Activated CD4-positive, alpha-beta memory T cell treated with anti-CD3 and anti-CD28 coated beads, Interleukin-2, amount 10 ng/mL, durations not matched to agents 7 days and 5 days (primary cell): ENCODE measurements at regions not wholly inside any gene's neighbourhood (a gene's known extent, or its start where the extent isn't known, plus 50 kb on each side); places are given as distances from the start of the nearest gene placed in this dataset.
A peak's percentile ranks its signal among the peaks of the same experiment; 100 is the strongest.

ENCODE experiments used
- CTCF ChIA-PET: fragments of 350-600 bp; sonication (Branson Sonifier 250); formaldehyde crosslinking; loops from one replicate; lab custom pipeline; 2021; ENCODE audit warnings: antibody characterized with exemption, inconsistent platforms; lab: Charles Lee
- POLR2A ChIA-PET: fragments of 350-600 bp; sonication (Branson Sonifier 250); formaldehyde crosslinking; loops from one replicate; lab custom pipeline; 2021; ENCODE audit warnings: antibody characterized with exemption; lab: Charles Lee
- DNase-seq: peaks from one replicate; pipeline ENCODE4 v3.0.0-alpha.2; 2020
- H3K27ac Mint-ChIP-seq: one replicate; pipeline ENCODE4 v1.8.0; 2021; ENCODE audit warnings: mild to moderate bottlenecking, mixed read lengths
- H3K27me3 Mint-ChIP-seq: one replicate; pipeline ENCODE4 v1.8.0; 2021; ENCODE audit warnings: mixed read lengths
- H3K36me3 Mint-ChIP-seq: one replicate; pipeline ENCODE4 v1.8.0; 2021; ENCODE audit warnings: low read depth, mixed read lengths
- H3K4me1 Mint-ChIP-seq: one replicate; pipeline ENCODE4 v1.8.0; 2021; ENCODE audit warnings: mixed read lengths
- H3K4me3 Mint-ChIP-seq: one replicate; pipeline ENCODE4 v1.8.0; 2021; ENCODE audit warnings: mild to moderate bottlenecking, mixed read lengths
- H3K9me3 Mint-ChIP-seq: one replicate; pipeline ENCODE4 v1.8.0; 2021; ENCODE audit warnings: mixed read lengths

DNA sequence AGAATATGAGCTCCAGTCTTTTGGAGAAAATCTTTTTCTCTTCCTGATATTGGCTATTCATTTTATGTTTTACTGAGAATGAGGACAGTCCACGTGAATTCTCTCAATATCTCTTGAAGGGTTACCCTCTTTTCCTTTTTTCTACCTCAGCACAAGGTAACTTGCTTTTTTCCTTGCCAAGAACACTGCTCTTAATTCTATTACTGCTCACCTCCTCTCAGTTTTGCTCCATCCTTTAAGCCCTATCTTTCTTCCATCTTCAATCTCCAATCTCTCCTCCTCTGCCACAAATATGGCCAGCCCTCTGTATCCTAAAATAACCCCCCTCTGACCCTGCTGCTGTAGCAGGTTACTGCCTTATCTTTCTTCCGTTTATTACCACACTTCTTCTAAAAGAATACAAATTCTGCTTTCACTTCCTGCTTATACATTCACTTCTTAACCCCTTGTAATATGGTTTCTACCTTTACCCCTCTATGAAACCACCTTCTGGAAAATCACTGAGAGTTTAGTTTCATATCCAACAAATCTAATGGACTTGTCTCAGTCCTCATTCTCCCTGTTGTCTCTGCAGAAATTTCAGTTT is 89.0 kb downstream of the NFKBIZ start:
- no peak overlapping the region for H3K4me3 Mint-ChIP-seq
- ChIA-PET POLR2A (interaction anchor here (0.6 to 3.7 kb wide), 5 partner anchors 14 to 175 kb away, joined by 3 to 60 read pairs (median 3); partner anchors contain the start of gene NFKBIZ), CTCF (interaction anchor here (1.1 kb wide), 1 partner anchor 290 kb away, joined by 4 read pairs; no protein-coding TSS in a partner anchor)
- H3K27ac Mint-ChIP-seq, result no peak overlapping the region
- H3K36me3 Mint-ChIP-seq, result peaks cover 14% of the 10 kb centered on the region
- DNase-seq, result no peak
- H3K9me3 Mint-ChIP-seq, result no peaks in the 10 kb centered on the region
- H3K4me1 Mint-ChIP-seq, result peaks cover 39% of the 10 kb centered on the region
- H3K27me3 Mint-ChIP-seq, result peaks cover 30% of the 10 kb centered on the region

- H3K27me3 Mint-ChIP-seq, result peaks cover 35% of the 10 kb centered on the region
- H3K4me3 Mint-ChIP-seq, result no peak overlapping the region
- CTCF ChIA-PET, result no interaction called here
- H3K27ac Mint-ChIP-seq, result no peak overlapping the region
- no peak for DNase-seq
- no peaks in the 10 kb centered on the region for H3K9me3 Mint-ChIP-seq
- peaks cover 38% of the 10 kb centered on the region for H3K4me1 Mint-ChIP-seq
- H3K36me3 Mint-ChIP-seq, result peaks cover 13% of the 10 kb centered on the region
- POLR2A ChIA-PET, result interaction anchor here (1.1 kb wide), 1 partner anchor 90 kb away, joined by 3 read pairs; no protein-coding TSS in a partner anchor
These were observed 90.2 kb downstream of the NFKBIZ start for GRCh38 chr3:101939361-101940049.

DNA sequence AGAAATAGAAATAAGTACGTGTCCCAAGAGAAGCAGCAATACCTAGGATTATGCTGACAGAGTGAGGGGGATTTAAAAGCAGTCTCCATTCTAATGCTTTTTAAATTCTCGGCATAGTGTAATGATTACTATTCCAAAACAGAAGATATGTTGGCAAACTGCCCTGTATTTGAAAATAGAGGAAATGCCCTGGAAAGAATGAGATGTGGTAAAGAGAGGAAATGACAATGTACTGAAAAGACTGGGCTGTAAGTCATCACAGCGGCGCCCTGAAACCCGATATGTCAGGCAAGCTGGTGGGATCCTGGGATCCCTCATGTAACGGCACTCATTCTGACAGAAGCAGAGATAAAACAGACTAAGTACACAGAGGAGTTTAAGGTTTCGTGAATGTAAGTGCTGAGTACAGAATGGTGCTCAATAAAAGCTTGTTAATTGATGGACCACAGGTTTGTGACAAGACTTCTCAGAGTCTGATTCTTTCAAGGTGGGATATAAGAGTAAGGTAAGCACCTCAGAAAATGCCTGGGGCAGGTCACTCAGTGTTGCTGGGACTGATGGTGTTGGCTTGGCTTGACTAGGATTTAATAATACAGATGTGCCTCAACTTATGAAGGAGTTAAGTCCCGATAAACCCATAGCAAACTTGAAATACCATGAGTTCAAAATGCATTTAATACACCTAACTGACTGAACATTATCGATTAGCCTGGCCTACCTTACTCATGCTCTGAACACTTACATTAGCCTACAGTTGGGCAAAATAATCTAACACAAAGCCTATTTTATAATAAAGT is 91.4 kb downstream of the NFKBIZ start:
- no peak for DNase-seq
- Mint-ChIP-seq H3K27me3 (peaks cover 36% of the 10 kb centered on the region), H3K4me3 (no peak overlapping the region), H3K4me1 (peaks cover 37% of the 10 kb centered on the region), H3K9me3 (no peaks in the 10 kb centered on the region), H3K27ac (no peak overlapping the region), H3K36me3 (peaks cover 12% of the 10 kb centered on the region)
- CTCF ChIA-PET, result no interaction called here
- POLR2A ChIA-PET, result no interaction called here

DNA sequence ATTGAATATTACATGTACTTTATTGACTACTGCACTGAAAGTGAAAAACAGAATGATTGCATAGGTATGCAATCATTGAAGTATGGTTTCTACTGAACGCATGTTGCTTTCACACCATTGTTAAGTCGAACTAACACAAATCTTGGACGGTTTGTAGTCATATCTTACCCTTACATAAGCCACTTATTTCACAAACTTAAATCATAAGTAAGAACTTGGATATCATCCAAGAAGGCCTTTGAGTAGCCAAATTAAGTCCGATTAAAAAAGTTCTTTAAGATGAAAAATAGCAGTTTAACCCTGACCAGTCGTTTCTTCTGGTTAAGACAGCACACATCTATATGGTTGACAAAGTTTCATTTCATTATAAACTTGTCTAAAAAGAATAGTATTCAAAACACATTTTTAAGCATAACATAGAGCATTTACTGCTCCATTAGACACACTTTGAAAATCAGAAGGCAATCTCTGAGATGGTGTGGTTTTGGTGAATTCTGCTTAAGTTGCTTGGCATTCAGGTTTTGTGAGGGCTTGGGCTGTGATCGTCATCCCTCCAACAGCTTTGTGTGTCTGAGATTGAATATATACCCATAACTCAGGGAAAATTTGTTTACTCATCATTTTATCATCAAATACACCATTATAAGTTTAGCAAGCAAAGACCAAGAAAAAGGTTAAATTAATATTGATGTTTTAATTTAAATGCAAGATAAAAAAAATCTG is 92.2 kb downstream of the NFKBIZ start:
- H3K27me3 Mint-ChIP-seq, result peaks cover 41% of the 10 kb centered on the region
- DNase-seq, result no peak
- CTCF ChIA-PET, result no interaction called here
- POLR2A ChIA-PET, result no interaction called here
- H3K27ac Mint-ChIP-seq, result no peak overlapping the region
- no peak overlapping the region for H3K4me3 Mint-ChIP-seq
- peaks cover 36% of the 10 kb centered on the region for H3K4me1 Mint-ChIP-seq
- peaks cover 15% of the 10 kb centered on the region for H3K36me3 Mint-ChIP-seq
- H3K9me3 Mint-ChIP-seq, result no peaks in the 10 kb centered on the region

DNA sequence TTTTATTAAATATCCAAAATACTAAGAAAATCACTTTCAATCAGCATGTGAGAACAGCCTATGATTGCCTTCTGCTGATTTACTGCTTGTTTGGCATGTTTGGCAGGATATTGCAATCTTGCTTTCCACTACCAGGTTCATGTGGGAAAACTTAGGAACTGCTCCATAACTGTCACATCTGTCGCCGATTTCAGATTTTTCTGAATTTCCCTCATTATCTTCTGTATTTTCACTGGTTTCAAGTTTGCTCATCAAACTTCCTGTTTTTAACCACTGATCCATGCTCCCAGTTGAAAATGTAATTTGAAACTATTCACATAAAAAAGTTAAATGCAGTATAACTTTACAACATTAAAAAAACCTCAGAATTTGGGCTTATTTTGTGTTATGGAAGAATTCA is 93.0 kb downstream of the NFKBIZ start:
- Mint-ChIP-seq H3K4me3 (no peak overlapping the region), H3K36me3 (peaks cover 9% of the 10 kb centered on the region), H3K4me1 (peaks cover 27% of the 10 kb centered on the region), H3K9me3 (no peaks in the 10 kb centered on the region), H3K27me3 (peaks cover 34% of the 10 kb centered on the region), H3K27ac (no peak overlapping the region)
- CTCF ChIA-PET, result no interaction called here
- POLR2A ChIA-PET, result no interaction called here
- DNase-seq, result no peak

GRCh38 chr3:101943029-101943428 is 93.7 kb downstream of the NFKBIZ start:
- peaks cover 26% of the 10 kb centered on the region for H3K4me1 Mint-ChIP-seq
- CTCF ChIA-PET, result no interaction called here
- no peak overlapping the region for H3K4me3 Mint-ChIP-seq
- peaks cover 9% of the 10 kb centered on the region for H3K36me3 Mint-ChIP-seq
- H3K27me3 Mint-ChIP-seq, result peaks cover 32% of the 10 kb centered on the region
- no peak overlapping the region for H3K27ac Mint-ChIP-seq
- POLR2A ChIA-PET, result no interaction called here
- no peak for DNase-seq
- H3K9me3 Mint-ChIP-seq, result no peaks in the 10 kb centered on the region

DNA sequence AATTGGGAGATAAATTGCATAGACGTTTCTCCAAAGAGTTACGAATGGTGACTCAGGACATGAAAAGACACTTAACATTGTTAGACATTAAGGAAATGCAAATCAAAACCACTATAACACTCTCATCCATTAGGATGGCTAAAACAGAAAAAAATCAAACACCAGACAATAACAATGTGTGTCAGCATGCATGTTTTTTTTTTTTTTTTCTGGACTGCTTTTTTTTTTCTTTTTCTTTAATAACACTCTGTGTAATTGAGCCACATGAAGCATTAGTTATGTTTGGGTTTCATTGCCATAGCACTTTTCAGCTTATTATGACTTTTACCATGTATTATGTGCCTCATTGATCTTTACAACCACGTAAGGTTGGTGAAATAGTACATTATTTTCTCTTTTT is 95.0 kb downstream of the NFKBIZ start:
- Mint-ChIP-seq H3K9me3 (peaks cover 4% of the 10 kb centered on the region), H3K4me1 (peaks cover 26% of the 10 kb centered on the region), H3K27me3 (peaks cover 36% of the 10 kb centered on the region), H3K4me3 (no peak overlapping the region), H3K36me3 (peaks cover 12% of the 10 kb centered on the region), H3K27ac (no peak overlapping the region)
- CTCF ChIA-PET, result no interaction called here
- no peak for DNase-seq
- POLR2A ChIA-PET, result no interaction called here

GRCh38 chr3:101945980-101946379 is 96.7 kb downstream of the NFKBIZ start:
- Mint-ChIP-seq H3K4me1 (peaks cover 31% of the 10 kb centered on the region), H3K4me3 (no peak overlapping the region), H3K9me3 (peaks cover 4% of the 10 kb centered on the region), H3K27me3 (peaks cover 37% of the 10 kb centered on the region), H3K27ac (no peak overlapping the region), H3K36me3 (peaks cover 14% of the 10 kb centered on the region)
- ChIA-PET CTCF (interaction anchor here (0.7 to 1.5 kb wide), 2 partner anchors 128 to 279 kb away, joined by 3 to 5 read pairs; no protein-coding TSS in a partner anchor), POLR2A (interaction anchor here (0.7 to 1.1 kb wide), 2 partner anchors 17 to 96 kb away, joined by 3 to 4 read pairs; partner anchors contain the start of gene NFKBIZ)
- no peak for DNase-seq

DNA sequence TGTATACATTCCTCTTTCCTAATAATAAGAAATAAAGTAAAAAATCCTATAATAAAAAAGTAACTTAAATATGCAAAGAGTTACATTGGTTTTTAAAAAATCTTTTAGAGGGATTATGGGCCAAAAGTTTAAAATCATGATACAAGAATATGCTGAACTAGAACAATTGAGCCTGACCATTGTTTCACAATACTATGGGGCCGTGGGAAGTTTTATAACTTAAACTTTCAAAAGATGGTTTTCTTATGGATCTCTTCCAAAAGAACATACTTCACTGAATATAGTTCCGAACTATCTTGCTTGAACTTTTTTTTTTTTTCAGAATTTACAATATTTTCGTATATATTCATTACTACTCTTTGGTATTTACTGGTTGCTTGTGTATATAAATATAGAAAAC is 97.6 kb downstream of the NFKBIZ start:
- CTCF ChIA-PET, result interaction anchor here (1.5 kb wide), 1 partner anchor 278 kb away, joined by 5 read pairs; no protein-coding TSS in a partner anchor
- H3K4me1 Mint-ChIP-seq, result peaks cover 29% of the 10 kb centered on the region

DNA sequence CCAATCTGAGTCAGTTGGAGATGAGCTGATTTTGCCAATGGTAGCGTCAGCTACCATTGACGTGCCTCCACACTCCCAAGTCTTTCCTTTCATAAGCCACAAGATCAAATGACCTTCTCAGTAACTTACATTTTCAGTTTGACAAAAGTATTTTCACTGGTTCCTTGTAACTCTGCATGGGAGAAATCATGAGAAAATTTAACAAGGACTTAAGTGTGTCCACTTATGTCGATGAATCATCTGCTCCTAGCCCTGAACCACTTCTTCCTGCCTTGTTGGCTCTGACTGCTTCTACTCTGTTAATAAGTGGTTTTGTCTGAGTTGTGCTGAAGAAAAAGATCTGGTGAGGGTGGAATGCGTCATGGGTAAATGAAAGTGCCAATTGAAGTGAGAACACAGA is 101.2 kb downstream of the NFKBIZ start:
- peaks cover 11% of the 10 kb centered on the region for H3K4me1 Mint-ChIP-seq
- peaks cover 15% of the 10 kb centered on the region for H3K27me3 Mint-ChIP-seq
- ChIA-PET CTCF (no interaction called here), POLR2A (no interaction called here)
- peaks cover 4% of the 10 kb centered on the region for H3K9me3 Mint-ChIP-seq
- no peak overlapping the region for H3K27ac Mint-ChIP-seq
- H3K36me3 Mint-ChIP-seq, result peaks cover 12% of the 10 kb centered on the region
- no peak overlapping the region for H3K4me3 Mint-ChIP-seq
- DNase-seq, result peak; percentile 21

More for the DNA sequence above, 97.6 kb downstream of the NFKBIZ start:
- H3K4me3 Mint-ChIP-seq, result no peak overlapping the region
- POLR2A ChIA-PET, result no interaction called here
- peaks cover 4% of the 10 kb centered on the region for H3K9me3 Mint-ChIP-seq
- H3K27ac Mint-ChIP-seq, result no peak overlapping the region
- H3K27me3 Mint-ChIP-seq, result peaks cover 35% of the 10 kb centered on the region
- H3K36me3 Mint-ChIP-seq, result peaks cover 14% of the 10 kb centered on the region
- DNase-seq, result no peak

DNA sequence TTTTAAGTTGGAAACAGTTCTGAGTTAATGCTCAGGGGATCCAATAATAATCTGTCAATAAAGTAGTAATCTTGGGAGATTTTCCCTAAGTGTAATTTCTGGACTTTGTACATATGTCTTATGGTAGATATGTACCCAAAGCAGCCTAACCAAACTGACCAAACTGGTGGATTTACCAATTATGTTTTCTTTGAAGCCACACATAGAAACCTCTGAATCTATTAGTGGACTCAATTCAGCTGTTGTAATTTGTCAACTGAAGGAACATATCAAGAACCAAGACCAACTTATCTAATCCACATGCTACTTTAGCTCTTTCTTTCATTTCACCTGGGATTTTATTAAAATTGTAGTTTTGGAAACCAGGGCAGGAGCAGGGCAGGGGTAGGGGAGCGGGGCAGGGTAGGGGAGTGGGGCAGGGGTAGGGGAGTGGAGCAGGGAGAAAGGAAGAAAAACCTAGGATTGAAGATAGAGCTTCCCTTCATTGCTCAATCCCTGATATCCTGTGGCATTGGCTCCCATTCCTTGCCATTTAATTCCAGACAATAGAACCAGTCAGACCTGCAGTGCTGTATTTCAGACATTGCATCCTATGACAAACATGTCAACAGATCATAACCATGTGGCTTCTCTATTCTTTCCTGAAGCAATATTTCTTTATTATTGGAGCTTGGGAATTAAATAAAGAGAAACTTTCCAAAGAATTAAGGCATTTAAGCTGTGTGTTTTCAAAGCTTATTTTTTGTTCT is 101.8 kb downstream of the NFKBIZ start:
- ChIA-PET POLR2A (interaction anchor here (1.1 kb wide), 1 partner anchor 102 kb away, joined by 4 read pairs; the partner anchor contains the start of gene NFKBIZ), CTCF (interaction anchor here (1.0 to 1.3 kb wide), 3 partner anchors 12 to 274 kb away, joined by 3 read pairs; no protein-coding TSS in a partner anchor)

GRCh38 chr3:101954361-101954760 is 105.0 kb downstream of the NFKBIZ start:
- CTCF ChIA-PET, result no interaction called here
- DNase-seq, result no peak
- no peaks in the 10 kb centered on the region for H3K9me3 Mint-ChIP-seq
- peaks cover 5% of the 10 kb centered on the region for H3K4me1 Mint-ChIP-seq
- no peak overlapping the region for H3K4me3 Mint-ChIP-seq
- H3K27ac Mint-ChIP-seq, result no peak overlapping the region
- peaks cover 14% of the 10 kb centered on the region for H3K27me3 Mint-ChIP-seq
- POLR2A ChIA-PET, result no interaction called here
- H3K36me3 Mint-ChIP-seq, result peaks cover 4% of the 10 kb centered on the region

More for the DNA sequence above, 101.8 kb downstream of the NFKBIZ start:
- Mint-ChIP-seq H3K4me3 (no peak overlapping the region), H3K36me3 (peaks cover 8% of the 10 kb centered on the region), H3K27ac (no peak overlapping the region), H3K4me1 (peaks cover 6% of the 10 kb centered on the region), H3K27me3 (peaks cover 12% of the 10 kb centered on the region), H3K9me3 (peaks cover 4% of the 10 kb centered on the region)
- no peak for DNase-seq
